ENCODE measurements at regions not wholly inside any gene's neighbourhood (a gene's known extent, or its start where the extent isn't known, plus 50 kb on each side); places are given as distances from the start of the nearest gene placed in this dataset.

DNA sequence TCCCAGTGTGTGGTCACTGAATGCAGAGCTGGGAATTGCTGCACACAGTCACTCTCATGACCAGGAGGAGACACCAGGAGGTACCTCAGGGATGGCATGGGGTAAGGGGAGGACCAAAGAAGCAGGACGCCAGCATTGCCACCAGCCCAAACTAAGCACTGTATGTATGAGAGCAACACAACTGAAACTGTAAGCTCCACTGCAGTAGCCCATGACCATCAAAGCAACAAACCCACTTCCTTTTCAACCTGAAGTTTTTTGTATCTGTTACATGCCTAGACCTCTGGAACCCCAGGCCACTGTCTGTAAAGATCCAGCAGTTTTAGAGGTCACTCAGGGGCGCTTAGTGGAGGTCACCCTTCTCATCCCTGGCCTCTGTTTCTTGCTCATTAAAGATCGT, 164.3 kb downstream of the SETD4 start:
- no peak for TF ChIP-seq POLR2A (IDR thresholded peaks at IDR 0.05; ENCODE audit: low read length)
- no peak for TF ChIP-seq GATA1 (IDR thresholded peaks at IDR 0.05; ENCODE audit: low read depth, low read length)

Data from erythroblast (primary cell).